Caki2 (cell line): ENCODE measurements at regions not wholly inside any gene's neighbourhood (a gene's known extent, or its start where the extent isn't known, plus 50 kb on each side); places are given as distances from the start of the nearest gene placed in this dataset.
A peak's percentile ranks its signal among the peaks of the same experiment; 100 is the strongest.
"Not testable (repeated sequence)": the region's sequence is repeated elsewhere in the genome, so short reads cannot be mapped to it uniquely, and the experiment has no call there.

ENCODE experiments used
- DNase-seq: peaks from one replicate; pipeline ENCODE4 v3.0.0-alpha.2; 2015; ENCODE audit warnings: low read depth
- in situ Hi-C: cut with HindIII; loops from 2 replicates; pipeline ENCODE4 v1.10.0; 2016; ENCODE audit warnings: low sequenced_read_pairs, low pct_unique_long_range_greater_than_20kb, mixed read lengths

GRCh38 chr18:73120626-73121025, 252.8 kb upstream of the NETO1 start:
- in situ Hi-C loops: no loop called here
- no peak for DNase-seq

GRCh38 chr18:73119574-73119973, 251.8 kb upstream of the NETO1 start:
- in situ Hi-C loops: no loop called here

GRCh38 chr18:73118121-73118816, 250.5 kb upstream of the NETO1 start:
- no peak for DNase-seq
- in situ Hi-C loops: no loop called here

More at GRCh38 chr18:73119574-73119973, 251.8 kb upstream of the NETO1 start:
- DNase-seq: no peak

GRCh38 chr18:73110307-73110706, 242.5 kb upstream of the NETO1 start:
- in situ Hi-C loops: no loop called here
- no peak for DNase-seq

- DNase-seq: no peak
Observed at GRCh38 chr18:73101977-73102376, 234.2 kb upstream of the NETO1 start.

GRCh38 chr18:73101491-73101890, 233.7 kb upstream of the NETO1 start:
- DNase-seq, in situ Hi-C loops: not testable (repeated sequence)

More at GRCh38 chr18:73101977-73102376, 234.2 kb upstream of the NETO1 start:
- in situ Hi-C loops: no loop called here

- in situ Hi-C loops: no loop called here
- no peak for DNase-seq
Observed at GRCh38 chr18:73099759-73100158, 232.0 kb upstream of the NETO1 start.

- no peak for DNase-seq
- in situ Hi-C loops: no loop called here
Observed at GRCh38 chr18:73093687-73094250, 226.0 kb upstream of the NETO1 start.

GRCh38 chr18:73088445-73088844, 220.7 kb upstream of the NETO1 start:
- no peak for DNase-seq
- in situ Hi-C loops: no loop called here

GRCh38 chr18:73087282-73087977, 219.6 kb upstream of the NETO1 start:
- in situ Hi-C loops: no loop called here
- no peak for DNase-seq

GRCh38 chr18:73079920-73080319, 212.1 kb upstream of the NETO1 start:
- in situ Hi-C loops: no loop called here
- no peak for DNase-seq

- in situ Hi-C loops: no loop called here
- peak; percentile 91 for DNase-seq
Observed at GRCh38 chr18:73060666-73061288, 193.0 kb upstream of the NETO1 start.

GRCh38 chr18:73059280-73059679, 191.5 kb upstream of the NETO1 start:
- in situ Hi-C loops: no loop called here
- DNase-seq: no peak

GRCh38 chr18:73047688-73048087, 179.9 kb upstream of the NETO1 start:
- DNase-seq: no peak
- in situ Hi-C loops: no loop called here

- in situ Hi-C loops: no loop called here
- DNase-seq: no peak
Observed at GRCh38 chr18:73045037-73045436, 177.2 kb upstream of the NETO1 start.

- DNase-seq: no peak
Observed at GRCh38 chr18:73043611-73044010, 175.8 kb upstream of the NETO1 start.

GRCh38 chr18:73043211-73043610, 175.4 kb upstream of the NETO1 start:
- in situ Hi-C loops: no loop called here
- DNase-seq: peak; percentile 64

More at GRCh38 chr18:73043611-73044010, 175.8 kb upstream of the NETO1 start:
- in situ Hi-C loops: no loop called here

GRCh38 chr18:73040247-73040646, 172.5 kb upstream of the NETO1 start:
- in situ Hi-C loops: no loop called here
- no peak for DNase-seq

GRCh38 chr18:73038336-73038735, 170.5 kb upstream of the NETO1 start:
- DNase-seq: no peak
- in situ Hi-C loops: no loop called here
